ENCODE measurements at regions not wholly inside any gene's neighbourhood (a gene's known extent, or its start where the extent isn't known, plus 50 kb on each side); places are given as distances from the start of the nearest gene placed in this dataset.

DNA sequence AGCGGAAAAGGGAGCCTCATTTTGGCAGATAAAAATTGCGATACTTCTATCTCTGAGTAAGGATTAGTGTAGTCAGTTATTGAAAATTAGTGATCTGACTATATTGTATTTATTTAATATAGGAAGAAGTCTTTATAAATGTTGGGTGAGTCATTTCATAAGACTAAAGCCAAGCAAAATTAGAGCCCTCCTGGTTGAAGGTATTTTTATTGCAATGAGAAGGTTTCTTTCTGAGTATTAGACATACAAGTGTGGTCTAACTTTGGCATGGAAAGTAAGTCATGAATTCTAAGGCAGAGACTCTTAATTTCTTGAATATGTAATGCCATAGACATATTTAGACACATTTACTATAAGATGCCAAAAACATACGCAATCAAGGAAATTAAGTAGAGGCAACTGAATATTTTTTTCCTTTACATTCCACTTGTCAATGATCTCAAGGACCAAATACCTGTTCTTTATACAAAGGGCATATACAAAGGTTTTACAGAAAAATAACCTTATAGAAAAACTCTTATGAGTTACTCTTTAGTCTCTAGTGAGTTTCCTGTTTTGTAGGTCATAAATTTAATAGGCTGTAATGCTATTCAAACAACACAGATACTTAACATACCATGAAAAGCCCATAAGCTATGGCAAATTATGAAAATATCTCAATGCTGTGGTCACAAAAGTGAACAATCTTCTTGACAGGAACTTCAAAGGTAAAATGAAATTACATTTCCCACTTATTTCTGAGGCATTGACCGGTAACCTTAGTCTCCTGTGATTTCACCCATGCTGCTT, 156.6 kb upstream of the BTG1 start:
- DNase-seq, result no peak
- H3K9ac ChIP-seq (ENCODE audit: low read length), result no peak overlapping the region
- no peaks in the 10 kb centered on the region for H3K79me2 ChIP-seq (ENCODE audit: low read length)
- no peak overlapping the region for H2AFZ ChIP-seq (ENCODE audit: low read length)
- H3K27me3 ChIP-seq (ENCODE audit: low read length), result no peaks in the 10 kb centered on the region
- no peaks in the 10 kb centered on the region for H3K36me3 ChIP-seq (ENCODE audit: insufficient read depth, low read length)
- H3K9me3 ChIP-seq (ENCODE audit: low read length), result no peaks in the 10 kb centered on the region
- no peaks in the 10 kb centered on the region for H3K4me1 ChIP-seq (ENCODE audit: low read length)
- no peaks in the 10 kb centered on the region for H4K20me1 ChIP-seq (ENCODE audit: insufficient read depth, low read depth, low read length)
- no peaks in the 10 kb centered on the region for H3K9me2 ChIP-seq (replicated peaks; ENCODE audit: insufficient read depth, low read length)
- no peak overlapping the region for H3K27ac ChIP-seq (ENCODE audit: low read length)
- no peak overlapping the region for H3K4me2 ChIP-seq (ENCODE audit: low read depth, low read length, poor library complexity, severe bottlenecking)
- no peak overlapping the region for H3K4me3 ChIP-seq (ENCODE audit: low read length)

DNA sequence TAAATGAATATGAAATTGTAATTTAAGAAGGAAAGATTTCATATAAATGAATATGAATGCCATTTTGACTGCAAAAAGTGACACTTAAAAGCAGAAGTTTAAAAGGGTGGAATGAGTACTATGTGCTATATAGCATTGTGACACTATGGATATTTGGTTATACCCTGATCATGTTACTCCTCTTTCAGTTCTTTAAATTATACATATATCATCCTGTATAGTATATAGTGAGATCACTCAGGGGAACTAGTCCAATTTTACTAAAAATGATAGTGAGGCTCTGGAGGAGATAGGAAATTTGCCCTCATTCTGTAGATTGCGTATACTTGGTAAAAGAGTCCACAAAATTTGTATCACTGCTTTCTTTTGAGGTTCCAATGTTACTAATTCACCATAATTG, 155.7 kb upstream of the BTG1 start:
- H3K27ac ChIP-seq (ENCODE audit: low read length), result no peak overlapping the region
- no peaks in the 10 kb centered on the region for H3K79me2 ChIP-seq (ENCODE audit: low read length)
- H3K9me3 ChIP-seq (ENCODE audit: low read length), result no peaks in the 10 kb centered on the region
- H3K9me2 ChIP-seq (replicated peaks; ENCODE audit: insufficient read depth, low read length), result no peaks in the 10 kb centered on the region
- no peaks in the 10 kb centered on the region for H3K4me1 ChIP-seq (ENCODE audit: low read length)
- H3K27me3 ChIP-seq (ENCODE audit: low read length), result no peaks in the 10 kb centered on the region
- no peak overlapping the region for H2AFZ ChIP-seq (ENCODE audit: low read length)
- H3K4me2 ChIP-seq (ENCODE audit: low read depth, low read length, poor library complexity, severe bottlenecking), result no peak overlapping the region
- DNase-seq, result peak; percentile 11
- H3K36me3 ChIP-seq (ENCODE audit: insufficient read depth, low read length), result no peaks in the 10 kb centered on the region
- no peaks in the 10 kb centered on the region for H4K20me1 ChIP-seq (ENCODE audit: insufficient read depth, low read depth, low read length)
- no peak overlapping the region for H3K4me3 ChIP-seq (ENCODE audit: low read length)
- H3K9ac ChIP-seq (ENCODE audit: low read length), result no peak overlapping the region

DNA sequence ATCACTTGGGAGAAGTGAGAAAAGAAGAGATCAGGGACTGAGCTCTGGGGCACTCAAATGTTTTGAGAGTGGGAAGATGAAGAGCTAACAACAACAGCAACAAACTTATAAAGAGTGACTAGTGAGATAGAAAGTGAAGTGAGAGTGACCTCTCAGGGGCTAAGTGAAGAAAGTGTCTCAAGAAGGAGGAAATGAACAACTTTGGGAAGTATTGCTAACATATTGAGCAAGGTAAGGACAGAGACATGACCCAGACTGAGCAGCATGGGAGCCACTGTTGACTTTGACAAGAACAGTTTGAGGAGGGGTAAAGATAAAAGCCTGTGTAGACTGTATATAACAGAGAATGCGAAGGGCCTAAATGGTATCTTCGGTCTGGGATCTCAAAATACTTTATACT, 155.1 kb upstream of the BTG1 start:
- H3K9ac ChIP-seq (ENCODE audit: low read length), result no peak overlapping the region
- H3K4me3 ChIP-seq (ENCODE audit: low read length), result no peak overlapping the region
- H3K79me2 ChIP-seq (ENCODE audit: low read length), result no peaks in the 10 kb centered on the region
- H3K27me3 ChIP-seq (ENCODE audit: low read length), result no peaks in the 10 kb centered on the region
- H3K9me3 ChIP-seq (ENCODE audit: low read length), result no peaks in the 10 kb centered on the region
- no peak overlapping the region for H3K27ac ChIP-seq (ENCODE audit: low read length)
- H2AFZ ChIP-seq (ENCODE audit: low read length), result no peak overlapping the region
- no peak overlapping the region for H3K4me2 ChIP-seq (ENCODE audit: low read depth, low read length, poor library complexity, severe bottlenecking)
- no peaks in the 10 kb centered on the region for H3K36me3 ChIP-seq (ENCODE audit: insufficient read depth, low read length)
- H4K20me1 ChIP-seq (ENCODE audit: insufficient read depth, low read depth, low read length), result no peaks in the 10 kb centered on the region
- H3K9me2 ChIP-seq (replicated peaks; ENCODE audit: insufficient read depth, low read length), result no peaks in the 10 kb centered on the region
- no peaks in the 10 kb centered on the region for H3K4me1 ChIP-seq (ENCODE audit: low read length)
- no peak for DNase-seq

DNA sequence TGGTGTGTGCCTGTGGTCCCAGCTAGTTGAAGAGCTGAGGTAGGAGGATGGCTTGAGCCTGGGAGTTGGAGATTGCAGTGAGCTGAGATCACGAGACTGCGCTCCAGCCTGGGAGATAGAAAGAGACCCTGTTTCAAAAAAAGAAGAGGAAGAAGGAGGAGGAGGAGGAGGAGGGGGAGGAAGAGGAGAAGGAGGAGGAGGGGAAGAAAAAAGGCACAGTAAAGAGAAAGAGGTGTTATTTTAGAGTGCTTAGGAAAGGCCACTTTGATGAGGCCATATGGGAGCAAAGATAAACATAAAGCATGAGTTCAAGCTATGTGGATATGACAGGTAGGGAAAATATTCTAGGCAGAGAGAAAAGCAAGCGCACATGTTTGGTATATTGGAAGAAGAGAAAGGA, 154.1 kb upstream of the BTG1 start:
- H3K9ac ChIP-seq (ENCODE audit: low read length), result no peak overlapping the region
- no peaks in the 10 kb centered on the region for H3K9me2 ChIP-seq (replicated peaks; ENCODE audit: insufficient read depth, low read length)
- H2AFZ ChIP-seq (ENCODE audit: low read length), result no peak overlapping the region
- H3K9me3 ChIP-seq (ENCODE audit: low read length), result no peaks in the 10 kb centered on the region
- no peak overlapping the region for H3K4me3 ChIP-seq (ENCODE audit: low read length)
- no peak overlapping the region for H3K27ac ChIP-seq (ENCODE audit: low read length)
- DNase-seq, result no peak
- H3K27me3 ChIP-seq (ENCODE audit: low read length), result no peaks in the 10 kb centered on the region
- no peaks in the 10 kb centered on the region for H3K4me1 ChIP-seq (ENCODE audit: low read length)
- no peaks in the 10 kb centered on the region for H4K20me1 ChIP-seq (ENCODE audit: insufficient read depth, low read depth, low read length)
- no peaks in the 10 kb centered on the region for H3K79me2 ChIP-seq (ENCODE audit: low read length)
- no peaks in the 10 kb centered on the region for H3K36me3 ChIP-seq (ENCODE audit: insufficient read depth, low read length)
- H3K4me2 ChIP-seq (ENCODE audit: low read depth, low read length, poor library complexity, severe bottlenecking), result no peak overlapping the region

DNA sequence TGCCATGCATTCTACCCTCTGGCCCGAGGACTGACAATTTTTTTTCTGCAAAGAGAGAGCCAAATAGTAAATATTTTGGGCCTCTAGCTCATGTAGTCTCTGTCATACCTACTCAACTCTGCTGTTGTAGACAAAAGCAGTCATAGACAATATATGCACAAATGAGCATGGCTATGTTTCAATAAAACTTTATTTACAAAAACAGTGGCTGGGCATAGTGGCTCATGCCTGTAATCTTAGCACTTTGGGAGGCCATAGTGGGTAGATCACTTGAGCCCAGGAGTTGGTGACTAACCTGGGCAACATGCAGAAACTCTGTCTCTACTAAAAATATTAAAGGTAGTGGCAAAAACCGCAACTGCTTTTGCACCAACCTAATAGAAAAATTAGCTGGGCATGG, 153.7 kb upstream of the BTG1 start:
- Histone ChIP-seq H3K4me1 (ENCODE audit: low read length) (no peaks in the 10 kb centered on the region), H3K79me2 (ENCODE audit: low read length) (no peaks in the 10 kb centered on the region), H3K9ac (ENCODE audit: low read length) (no peak overlapping the region), H3K9me2 (replicated peaks; ENCODE audit: insufficient read depth, low read length) (no peaks in the 10 kb centered on the region), H3K9me3 (ENCODE audit: low read length) (no peaks in the 10 kb centered on the region), H3K4me3 (ENCODE audit: low read length) (no peak overlapping the region), H3K4me2 (ENCODE audit: low read depth, low read length, poor library complexity, severe bottlenecking) (no peak overlapping the region), H3K36me3 (ENCODE audit: insufficient read depth, low read length) (no peaks in the 10 kb centered on the region), H2AFZ (ENCODE audit: low read length) (no peak overlapping the region), H3K27ac (ENCODE audit: low read length) (no peak overlapping the region), H4K20me1 (ENCODE audit: insufficient read depth, low read depth, low read length) (no peaks in the 10 kb centered on the region), H3K27me3 (ENCODE audit: low read length) (no peaks in the 10 kb centered on the region)
- DNase-seq, result peak; percentile 22

DNA sequence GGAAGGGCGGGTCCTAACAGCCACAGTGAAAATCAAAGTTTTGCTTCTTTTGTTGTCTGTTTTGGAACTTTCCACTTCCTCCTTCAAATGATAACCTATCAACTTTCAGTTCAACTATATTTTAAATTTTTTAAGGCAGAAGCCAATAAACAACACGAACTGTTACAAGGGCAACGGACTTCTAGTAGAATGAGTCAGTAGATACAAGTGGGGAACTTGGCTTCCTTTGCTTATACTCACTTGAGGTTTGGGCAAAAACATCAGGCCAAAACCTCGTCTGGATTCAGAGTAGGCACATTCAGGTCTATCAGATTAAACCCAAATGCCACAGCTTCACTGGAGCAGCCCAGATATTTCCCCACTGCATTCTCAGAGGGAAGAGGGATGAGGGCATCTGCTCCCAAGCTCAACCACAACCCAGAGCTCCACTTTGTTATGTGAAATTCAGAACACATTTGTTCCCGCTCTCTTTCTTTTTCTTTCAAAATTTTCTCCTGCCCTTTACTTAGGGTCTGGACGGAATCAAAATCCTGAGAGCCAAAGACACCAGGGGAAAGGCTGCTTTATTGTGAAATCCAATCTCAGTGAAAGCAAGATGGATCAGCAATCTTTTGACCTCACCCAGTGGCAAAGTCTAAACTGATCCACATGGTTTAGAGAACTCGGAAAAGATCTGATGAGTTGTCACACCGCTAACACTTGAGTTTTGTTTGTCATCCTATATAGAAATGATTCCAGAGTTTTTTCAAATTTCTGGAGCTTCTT, 152.5 kb upstream of the BTG1 start:
- Histone ChIP-seq H3K9ac (ENCODE audit: low read length) (no peak overlapping the region), H4K20me1 (ENCODE audit: insufficient read depth, low read depth, low read length) (no peaks in the 10 kb centered on the region), H3K4me2 (ENCODE audit: low read depth, low read length, poor library complexity, severe bottlenecking) (no peak overlapping the region), H3K4me1 (ENCODE audit: low read length) (no peaks in the 10 kb centered on the region), H3K9me2 (replicated peaks; ENCODE audit: insufficient read depth, low read length) (no peaks in the 10 kb centered on the region), H3K36me3 (ENCODE audit: insufficient read depth, low read length) (no peaks in the 10 kb centered on the region), H3K79me2 (ENCODE audit: low read length) (no peaks in the 10 kb centered on the region), H3K4me3 (ENCODE audit: low read length) (no peak overlapping the region), H3K27me3 (ENCODE audit: low read length) (no peaks in the 10 kb centered on the region), H3K27ac (ENCODE audit: low read length) (no peak overlapping the region), H2AFZ (ENCODE audit: low read length) (no peak overlapping the region), H3K9me3 (ENCODE audit: low read length) (no peaks in the 10 kb centered on the region)
- no peak for DNase-seq

DNA sequence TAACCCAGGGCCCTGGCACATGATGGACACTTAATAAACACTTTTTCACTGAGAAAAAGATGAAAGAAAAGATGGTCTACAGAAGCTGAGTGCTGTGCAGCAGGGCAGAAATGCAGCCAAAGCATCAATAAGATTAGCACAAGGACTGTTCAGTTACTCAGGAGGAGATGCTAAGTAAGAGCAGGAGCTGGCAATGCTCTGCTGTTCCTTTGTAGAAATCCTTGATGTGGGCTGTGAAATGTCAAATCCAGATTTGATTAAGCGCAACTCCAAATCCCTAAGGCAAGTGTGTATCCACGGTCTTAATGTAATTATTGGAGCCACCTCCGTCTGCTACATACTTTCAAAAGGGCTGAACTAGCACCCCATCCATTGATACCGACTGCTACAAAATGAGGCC, 151.8 kb upstream of the BTG1 start:
- no peak overlapping the region for H3K4me2 ChIP-seq (ENCODE audit: low read depth, low read length, poor library complexity, severe bottlenecking)
- H3K4me3 ChIP-seq (ENCODE audit: low read length), result no peak overlapping the region
- H3K9me3 ChIP-seq (ENCODE audit: low read length), result no peaks in the 10 kb centered on the region
- no peaks in the 10 kb centered on the region for H3K4me1 ChIP-seq (ENCODE audit: low read length)
- no peak overlapping the region for H2AFZ ChIP-seq (ENCODE audit: low read length)
- no peaks in the 10 kb centered on the region for H3K9me2 ChIP-seq (replicated peaks; ENCODE audit: insufficient read depth, low read length)
- no peaks in the 10 kb centered on the region for H3K36me3 ChIP-seq (ENCODE audit: insufficient read depth, low read length)
- no peaks in the 10 kb centered on the region for H4K20me1 ChIP-seq (ENCODE audit: insufficient read depth, low read depth, low read length)
- H3K9ac ChIP-seq (ENCODE audit: low read length), result no peak overlapping the region
- no peak overlapping the region for H3K27ac ChIP-seq (ENCODE audit: low read length)
- DNase-seq, result no peak
- H3K27me3 ChIP-seq (ENCODE audit: low read length), result no peaks in the 10 kb centered on the region
- no peaks in the 10 kb centered on the region for H3K79me2 ChIP-seq (ENCODE audit: low read length)

DNA sequence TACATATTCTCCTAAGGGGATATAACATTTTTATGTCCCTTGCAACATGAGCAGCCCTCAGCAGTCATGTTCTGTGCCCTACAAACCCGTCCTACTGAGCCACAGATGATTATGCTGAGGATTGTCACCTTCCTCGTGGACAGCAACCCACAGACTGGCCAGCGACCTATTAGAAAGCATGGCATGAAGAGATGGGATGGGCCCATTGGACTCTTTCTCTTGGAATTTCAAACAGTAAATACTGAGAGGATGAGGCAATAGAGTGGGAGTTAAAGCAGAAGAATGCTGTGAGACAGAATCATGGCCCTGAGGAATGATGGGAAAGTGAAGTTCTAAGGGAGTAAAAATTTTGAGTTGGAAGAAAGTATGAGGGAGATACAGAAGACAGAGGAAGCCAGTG, 149.9 kb upstream of the BTG1 start:
- DNase-seq, result no peak
- Histone ChIP-seq H3K4me2 (ENCODE audit: low read depth, low read length, poor library complexity, severe bottlenecking) (no peak overlapping the region), H3K4me3 (ENCODE audit: low read length) (no peak overlapping the region), H2AFZ (ENCODE audit: low read length) (no peak overlapping the region), H3K79me2 (ENCODE audit: low read length) (no peaks in the 10 kb centered on the region), H4K20me1 (ENCODE audit: insufficient read depth, low read depth, low read length) (no peaks in the 10 kb centered on the region), H3K4me1 (ENCODE audit: low read length) (no peaks in the 10 kb centered on the region), H3K36me3 (ENCODE audit: insufficient read depth, low read length) (no peaks in the 10 kb centered on the region), H3K9me2 (replicated peaks; ENCODE audit: insufficient read depth, low read length) (no peaks in the 10 kb centered on the region), H3K27me3 (ENCODE audit: low read length) (no peaks in the 10 kb centered on the region), H3K9me3 (ENCODE audit: low read length) (no peaks in the 10 kb centered on the region), H3K27ac (ENCODE audit: low read length) (no peak overlapping the region), H3K9ac (ENCODE audit: low read length) (no peak overlapping the region)

All from Karpas-422 (cell line).